ENCODE measurements at regions not wholly inside any gene's neighbourhood (a gene's known extent, or its start where the extent isn't known, plus 50 kb on each side); places are given as distances from the start of the nearest gene placed in this dataset.

DNA sequence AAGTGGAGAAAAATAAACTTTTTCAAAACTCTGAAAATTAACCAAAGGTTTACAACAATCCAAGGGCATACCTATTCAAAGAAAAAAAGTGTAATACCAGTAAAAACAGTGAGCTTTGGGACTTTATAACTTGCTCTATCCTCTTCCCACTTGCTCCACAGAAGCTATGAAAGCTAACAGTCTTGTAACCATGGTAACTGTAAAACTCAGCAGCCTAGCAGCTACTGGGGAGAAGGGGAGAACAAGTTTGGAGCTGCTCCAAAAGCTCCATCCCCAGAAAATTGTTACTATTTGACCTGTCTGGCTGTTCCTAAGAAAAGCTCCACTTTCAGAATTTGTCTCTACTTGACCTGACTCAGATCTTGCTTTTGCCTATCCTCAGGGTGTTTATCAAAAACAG is 191.5 kb downstream of the OTUD1 start:
- TF ChIP-seq, protein P1, sequence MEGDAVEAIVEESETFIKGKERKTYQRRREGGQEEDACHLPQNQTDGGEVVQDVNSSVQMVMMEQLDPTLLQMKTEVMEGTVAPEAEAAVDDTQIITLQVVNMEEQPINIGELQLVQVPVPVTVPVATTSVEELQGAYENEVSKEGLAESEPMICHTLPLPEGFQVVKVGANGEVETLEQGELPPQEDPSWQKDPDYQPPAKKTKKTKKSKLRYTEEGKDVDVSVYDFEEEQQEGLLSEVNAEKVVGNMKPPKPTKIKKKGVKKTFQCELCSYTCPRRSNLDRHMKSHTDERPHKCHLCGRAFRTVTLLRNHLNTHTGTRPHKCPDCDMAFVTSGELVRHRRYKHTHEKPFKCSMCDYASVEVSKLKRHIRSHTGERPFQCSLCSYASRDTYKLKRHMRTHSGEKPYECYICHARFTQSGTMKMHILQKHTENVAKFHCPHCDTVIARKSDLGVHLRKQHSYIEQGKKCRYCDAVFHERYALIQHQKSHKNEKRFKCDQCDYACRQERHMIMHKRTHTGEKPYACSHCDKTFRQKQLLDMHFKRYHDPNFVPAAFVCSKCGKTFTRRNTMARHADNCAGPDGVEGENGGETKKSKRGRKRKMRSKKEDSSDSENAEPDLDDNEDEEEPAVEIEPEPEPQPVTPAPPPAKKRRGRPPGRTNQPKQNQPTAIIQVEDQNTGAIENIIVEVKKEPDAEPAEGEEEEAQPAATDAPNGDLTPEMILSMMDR (IDR thresholded peaks at IDR 0.05), result no peak
- no peak for TF ChIP-seq POLR2A (IDR thresholded peaks at IDR 0.05)
- no peak for TF ChIP-seq POLR2AphosphoS5 (IDR thresholded peaks at IDR 0.05)
- Histone ChIP-seq H3K36me3 (no peaks in the 10 kb centered on the region), H3K27ac (no peak overlapping the region), H3K4me3 (no peak overlapping the region), H3K27me3 (no peaks in the 10 kb centered on the region), H3K4me1 (no peaks in the 10 kb centered on the region), H3K9me3 (peaks cover 0 to 13% of the 10 kb centered on the region in 2 donors)
- intact Hi-C loops (cut with DNase I; ENCODE audit: low total_unique reads), result no loop called here
- DNase-seq (ENCODE audit: low spot score in 2 of 2), result no peak

- Histone ChIP-seq H3K4me1 (no peaks in the 10 kb centered on the region), H3K27ac (no peak overlapping the region), H3K36me3 (no peaks in the 10 kb centered on the region), H3K4me3 (no peak overlapping the region), H3K27me3 (no peaks in the 10 kb centered on the region), H3K9me3 (peaks cover 0 to 13% of the 10 kb centered on the region in 2 donors)
- intact Hi-C loops (cut with DNase I; ENCODE audit: low total_unique reads), result no loop called here
- TF ChIP-seq, protein P1 (IDR thresholded peaks at IDR 0.05), result no peak
- no peak for TF ChIP-seq POLR2AphosphoS5 (IDR thresholded peaks at IDR 0.05)
- no peak for TF ChIP-seq POLR2A (IDR thresholded peaks at IDR 0.05)
- no peak for DNase-seq (ENCODE audit: low spot score in 2 of 2)
Observed at GRCh38 chr10:23630885-23631284, 192.0 kb downstream of the OTUD1 start.

GRCh38 chr10:23643111-23643780 is 204.4 kb downstream of the OTUD1 start:
- TF ChIP-seq POLR2AphosphoS5 (IDR thresholded peaks at IDR 0.05) (no peak), POLR2A (IDR thresholded peaks at IDR 0.05) (no peak)
- TF ChIP-seq, protein P1 (IDR thresholded peaks at IDR 0.05), result no peak
- H3K4me1 ChIP-seq, result no peaks in the 10 kb centered on the region
- intact Hi-C loops (cut with DNase I; ENCODE audit: low total_unique reads), result no loop called here
- no peak for DNase-seq (ENCODE audit: low spot score in 2 of 2)
- no peak overlapping the region for H3K27ac ChIP-seq
- H3K27me3 ChIP-seq, result no peaks in the 10 kb centered on the region
- H3K9me3 ChIP-seq, result no peaks in the 10 kb centered on the region
- H3K4me3 ChIP-seq, result no peak overlapping the region
- H3K36me3 ChIP-seq, result no peaks in the 10 kb centered on the region

DNA sequence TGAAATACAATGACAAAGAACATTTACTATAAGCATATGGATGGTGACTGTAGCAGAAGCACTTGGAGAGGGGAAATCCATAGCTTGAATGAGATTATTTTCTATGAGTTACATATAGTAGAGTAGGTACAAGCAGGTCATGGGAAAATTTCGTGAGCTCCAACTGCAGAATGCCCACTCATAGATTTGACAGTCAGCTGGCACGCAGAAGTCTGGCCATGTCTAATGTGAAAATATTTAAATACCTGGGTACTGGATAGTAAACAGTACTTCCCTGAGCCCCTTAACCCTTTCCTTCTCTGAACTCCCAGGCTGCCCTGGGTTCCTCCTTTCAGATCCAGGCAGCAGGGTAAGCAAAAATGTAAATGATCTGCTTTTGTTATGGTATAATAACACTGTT is 209.7 kb downstream of the OTUD1 start:
- intact Hi-C loops (cut with DNase I; ENCODE audit: low total_unique reads), result no loop called here
- Histone ChIP-seq H3K27ac (no peak overlapping the region), H3K4me1 (no peaks in the 10 kb centered on the region), H3K4me3 (no peak overlapping the region), H3K36me3 (no peaks in the 10 kb centered on the region), H3K27me3 (no peaks in the 10 kb centered on the region), H3K9me3 (no peaks in the 10 kb centered on the region)
- no peak for DNase-seq (ENCODE audit: low spot score in 2 of 2)
- TF ChIP-seq POLR2A (IDR thresholded peaks at IDR 0.05), result no peak
- TF ChIP-seq, protein P1 (IDR thresholded peaks at IDR 0.05), result no peak
- TF ChIP-seq POLR2AphosphoS5 (IDR thresholded peaks at IDR 0.05), result no peak

- intact Hi-C loops (cut with DNase I; ENCODE audit: low total_unique reads), result no loop called here
- Histone ChIP-seq H3K27me3 (peaks cover 0 to 11% of the 10 kb centered on the region in 2 donors), H3K27ac (no peak overlapping the region), H3K9me3 (no peaks in the 10 kb centered on the region), H3K4me3 (no peak overlapping the region), H3K36me3 (no peaks in the 10 kb centered on the region), H3K4me1 (no peaks in the 10 kb centered on the region)
- no peak for DNase-seq (ENCODE audit: low spot score in 2 of 2)
- TF ChIP-seq, protein P1 (IDR thresholded peaks at IDR 0.05), result peak in 1 of 3 donors; percentile 13
- TF ChIP-seq POLR2A (IDR thresholded peaks at IDR 0.05), result no peak
Observed at GRCh38 chr10:23656735-23657134, 217.9 kb downstream of the OTUD1 start.
